GM21526 (cell line): ENCODE measurements at regions not wholly inside any gene's neighbourhood (a gene's known extent, or its start where the extent isn't known, plus 50 kb on each side); places are given as distances from the start of the nearest gene placed in this dataset.

Experiments
- ATAC-seq: cut with Tn5 transposase; IDR thresholded peaks from one replicate; pipeline ENCODE4 v1.9.1; 2021; ENCODE audit warnings: moderate library complexity; ENCODE audit not compliant: unreplicated experiment, low FRiP score

GRCh38 chr6:164856138-164856537 lies 453.3 kb downstream of the C6orf118 start:
- ATAC-seq: no peak

- no peak for ATAC-seq
These were observed 454.1 kb downstream of the C6orf118 start for GRCh38 chr6:164855281-164855680.

GRCh38 chr6:164854526-164854925 lies 454.9 kb downstream of the C6orf118 start:
- no peak for ATAC-seq

GRCh38 chr6:164845773-164846172 lies 463.6 kb downstream of the C6orf118 start:
- ATAC-seq: no peak

- no peak for ATAC-seq
These were observed 467.3 kb downstream of the C6orf118 start for GRCh38 chr6:164842085-164842484.

- no peak for ATAC-seq
These were observed 471.3 kb downstream of the C6orf118 start for GRCh38 chr6:164838068-164838615.

GRCh38 chr6:164836486-164836885 lies 472.9 kb downstream of the C6orf118 start:
- no peak for ATAC-seq

- ATAC-seq: no peak
These were observed 477.0 kb downstream of the C6orf118 start for GRCh38 chr6:164832410-164832809.

GRCh38 chr6:164827537-164827936 lies 481.9 kb downstream of the C6orf118 start:
- ATAC-seq: no peak

- ATAC-seq: no peak
These were observed 482.5 kb downstream of the C6orf118 start for GRCh38 chr6:164826831-164827468.

GRCh38 chr6:164825386-164825785 lies 484.0 kb downstream of the C6orf118 start:
- ATAC-seq: no peak

- no peak for ATAC-seq
These were observed 491.7 kb downstream of the C6orf118 start for GRCh38 chr6:164817662-164818061.

- no peak for ATAC-seq
These were observed 496.7 kb downstream of the C6orf118 start for GRCh38 chr6:164812706-164813105.

- no peak for ATAC-seq
These were observed 502.3 kb downstream of the C6orf118 start for GRCh38 chr6:164807125-164807524.

- ATAC-seq: no peak
These were observed 514.2 kb downstream of the C6orf118 start for GRCh38 chr6:164795056-164795815.

- no peak for ATAC-seq
These were observed 516.7 kb downstream of the C6orf118 start for GRCh38 chr6:164792666-164793065.

- ATAC-seq: no peak
These were observed 517.9 kb downstream of the C6orf118 start for GRCh38 chr6:164791498-164791897.

- no peak for ATAC-seq
These were observed 545.6 kb downstream of the C6orf118 start for GRCh38 chr6:164763788-164764187.

GRCh38 chr6:164757451-164757850 lies 552.0 kb downstream of the C6orf118 start:
- ATAC-seq: no peak

- ATAC-seq: no peak
These were observed 552.7 kb downstream of the C6orf118 start for GRCh38 chr6:164756723-164757122.

GRCh38 chr6:164756142-164756541 lies 553.3 kb downstream of the C6orf118 start:
- no peak for ATAC-seq

GRCh38 chr6:164753517-164753916 lies 555.9 kb downstream of the C6orf118 start:
- ATAC-seq: no peak
